Inferior parietal cortex (tissue), 1 donor: ENCODE measurements at regions not wholly inside any gene's neighbourhood (a gene's known extent, or its start where the extent isn't known, plus 50 kb on each side); places are given as distances from the start of the nearest gene placed in this dataset.
A peak's percentile ranks its signal among the peaks of the same experiment; 100 is the strongest.

Experiments used
- DNase-seq: peaks from one replicate; pipeline ENCODE4 v3.0.0-alpha.2; 2016; ENCODE audit errors: extremely low spot score

DNA sequence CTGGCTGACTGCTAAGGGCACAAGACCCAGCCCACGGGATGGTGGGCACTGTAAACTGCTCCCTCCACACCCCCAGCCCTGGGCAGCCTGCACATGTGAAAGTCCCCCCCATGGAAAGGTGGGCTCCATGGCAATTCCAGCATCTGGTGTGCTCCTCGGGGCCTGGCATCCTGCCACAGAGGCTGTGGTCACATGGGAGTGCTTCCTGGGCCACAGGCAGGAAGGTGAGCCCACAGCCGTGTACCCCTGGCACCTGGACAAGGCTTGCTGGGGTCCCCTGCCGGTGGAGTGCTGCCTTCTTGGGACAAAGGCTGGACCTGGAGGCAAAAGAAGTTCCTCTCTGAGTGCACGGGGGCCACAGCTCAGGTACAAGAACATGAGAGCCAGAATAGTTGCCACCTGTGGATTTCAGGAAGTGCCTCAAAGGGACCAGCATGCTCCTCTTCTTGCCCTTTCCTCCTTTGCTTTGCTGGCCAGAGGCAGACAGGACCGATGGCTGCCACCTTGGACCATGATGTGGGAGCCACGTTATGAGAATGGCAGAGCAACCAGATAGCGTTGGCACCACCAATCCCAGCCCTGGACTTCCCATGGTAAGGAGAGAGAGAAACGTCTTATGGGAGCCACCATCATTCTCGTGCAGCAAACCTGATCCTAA, 120.2 kb upstream of the MLN start:
- DNase-seq = no peak

DNA sequence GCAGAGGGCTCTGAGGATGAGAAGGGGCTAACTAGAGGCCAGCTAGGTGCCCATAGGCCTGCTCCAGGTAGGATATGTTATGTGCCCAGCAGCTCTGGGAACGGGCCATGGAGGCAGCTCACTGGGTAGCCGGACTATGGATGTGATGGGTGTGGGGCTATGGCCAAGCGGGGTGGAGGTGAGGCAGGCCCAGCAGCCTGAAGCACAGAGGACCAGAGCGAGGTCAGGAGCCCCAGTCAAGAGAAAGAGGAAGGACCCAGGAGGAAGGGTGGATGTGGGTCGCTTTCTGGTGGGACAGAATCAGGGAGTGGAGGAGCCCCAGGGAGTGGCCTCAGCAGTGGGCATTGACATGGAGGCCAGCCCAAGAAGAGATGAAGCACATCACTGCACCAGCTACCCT, 117.9 kb upstream of the MLN start:
- DNase-seq = no peak

DNA sequence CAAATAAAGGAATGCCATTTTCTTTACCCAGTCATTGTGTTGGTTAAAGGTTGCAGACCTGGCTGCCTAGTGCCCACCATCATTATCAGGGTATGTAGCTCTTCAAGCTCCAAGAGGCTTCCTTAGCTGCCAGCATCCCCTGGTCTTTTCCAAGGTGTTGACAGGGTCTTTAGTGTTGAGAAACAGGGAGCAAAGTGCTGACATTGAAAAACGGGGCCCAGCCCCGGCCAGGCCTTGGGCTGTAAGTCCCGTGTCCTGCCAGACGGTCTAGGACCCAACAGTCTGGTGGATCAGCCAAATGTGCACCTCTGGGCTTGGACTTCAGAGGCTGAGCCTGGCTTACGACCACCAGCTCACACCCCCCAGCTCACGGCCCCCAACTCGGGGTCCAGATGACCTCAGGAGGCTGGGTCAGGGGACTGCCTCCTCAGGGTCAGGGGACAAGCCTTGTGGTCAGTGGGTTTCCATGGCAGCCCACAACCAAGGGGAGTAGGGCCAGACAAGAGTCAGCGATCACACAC, 114.4 kb upstream of the MLN start:
- no peak for DNase-seq

DNA sequence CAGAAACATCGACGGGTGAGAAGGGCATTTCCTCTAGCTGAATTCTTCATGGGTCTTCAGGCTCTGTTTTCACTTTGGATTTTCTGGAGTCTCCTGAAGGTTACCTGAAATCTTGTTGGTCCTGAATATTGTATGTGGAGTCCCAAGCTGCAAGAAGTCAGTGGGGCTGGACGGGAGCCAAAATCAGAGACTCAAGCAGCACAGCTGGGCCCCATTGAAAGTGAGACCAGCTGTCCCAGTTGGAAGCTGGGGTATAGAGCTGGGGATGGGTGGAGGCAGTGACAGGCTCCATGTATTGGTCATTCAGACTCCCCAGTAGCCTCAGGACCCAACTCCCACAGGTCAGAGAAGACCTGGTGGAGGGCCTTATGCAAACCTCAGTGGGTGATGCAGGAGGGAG, 111.3 kb upstream of the MLN start:
- no peak for DNase-seq

DNA sequence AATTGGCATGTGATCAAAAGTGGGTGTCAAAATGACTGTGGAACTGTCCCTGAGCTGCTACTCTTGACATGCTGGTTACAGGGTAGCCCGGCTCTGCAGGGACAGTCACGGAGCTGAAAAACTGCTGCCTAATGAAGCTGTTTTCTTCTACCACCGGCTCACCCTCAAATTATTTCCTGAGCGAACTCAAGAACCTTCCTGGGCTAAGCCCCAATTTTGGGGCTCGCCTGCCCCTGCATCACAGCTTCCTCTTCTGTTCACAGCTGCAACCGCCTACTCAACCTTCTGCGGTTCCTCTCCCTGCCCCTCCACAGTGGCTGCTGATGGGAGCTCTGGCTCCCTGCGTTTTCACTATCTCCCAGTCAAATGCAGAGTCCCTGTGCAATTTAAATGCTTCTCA, 110.8 kb upstream of the MLN start:
- peak; percentile 20 for DNase-seq

DNA sequence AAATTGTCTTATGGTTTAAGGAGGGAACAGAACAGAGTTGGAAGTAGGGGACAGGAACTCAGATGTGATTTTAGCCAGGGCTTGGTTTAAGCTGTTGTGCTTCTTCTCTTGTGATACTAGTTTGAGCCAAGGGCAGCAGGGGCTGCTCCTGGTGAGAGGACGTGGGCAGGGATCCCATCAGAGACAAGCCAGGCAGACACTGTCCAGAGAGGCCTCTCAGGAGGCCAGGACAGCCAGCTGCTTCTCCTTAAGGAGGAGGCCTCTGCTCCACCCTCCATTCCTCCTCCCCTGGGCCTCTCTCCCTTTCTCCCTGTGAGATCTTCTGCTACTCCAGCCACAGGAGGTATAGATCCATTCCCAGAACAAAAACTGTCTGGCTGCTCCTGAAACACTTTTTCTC, 108.4 kb upstream of the MLN start:
- no peak for DNase-seq

DNA sequence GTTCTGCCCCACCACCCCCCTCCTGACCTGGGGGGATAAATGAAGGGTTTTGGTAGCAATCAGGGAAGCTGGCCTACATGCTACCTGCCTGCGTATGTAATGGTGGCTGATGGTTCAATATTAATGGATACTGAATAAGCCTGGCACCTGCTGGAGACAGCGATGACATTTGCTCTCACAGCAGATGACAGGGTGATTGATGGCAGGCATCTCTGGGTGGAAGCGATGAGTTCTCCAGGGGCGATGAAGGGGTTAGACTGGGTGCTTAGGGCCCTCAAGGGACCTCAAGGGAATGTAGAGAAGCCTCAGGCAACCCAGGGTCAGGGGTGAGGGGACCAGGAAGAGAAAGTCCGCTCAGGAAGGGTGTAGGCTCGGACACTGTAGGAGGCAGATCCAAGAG, 107.7 kb upstream of the MLN start:
- DNase-seq = no peak

DNA sequence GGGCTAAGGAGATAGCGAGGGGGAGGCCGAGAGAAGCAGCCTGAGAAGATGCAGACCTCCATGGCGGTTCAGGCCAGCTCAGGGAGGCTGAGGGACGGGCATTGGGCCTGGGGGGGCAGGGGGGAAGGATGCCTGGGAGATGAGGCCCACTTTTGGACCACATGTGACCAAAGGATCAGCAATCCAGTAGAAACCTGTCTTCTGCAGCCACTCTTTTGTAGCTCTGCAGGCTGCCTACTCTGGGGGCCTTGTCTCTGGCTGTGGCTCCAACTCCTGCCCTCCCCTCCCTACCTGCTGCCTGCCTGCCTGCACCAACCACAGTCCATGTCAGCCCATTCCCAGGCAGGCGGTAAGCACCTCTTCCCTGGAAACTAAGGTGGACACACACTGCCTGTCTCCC, 106.8 kb upstream of the MLN start:
- DNase-seq = no peak

DNA sequence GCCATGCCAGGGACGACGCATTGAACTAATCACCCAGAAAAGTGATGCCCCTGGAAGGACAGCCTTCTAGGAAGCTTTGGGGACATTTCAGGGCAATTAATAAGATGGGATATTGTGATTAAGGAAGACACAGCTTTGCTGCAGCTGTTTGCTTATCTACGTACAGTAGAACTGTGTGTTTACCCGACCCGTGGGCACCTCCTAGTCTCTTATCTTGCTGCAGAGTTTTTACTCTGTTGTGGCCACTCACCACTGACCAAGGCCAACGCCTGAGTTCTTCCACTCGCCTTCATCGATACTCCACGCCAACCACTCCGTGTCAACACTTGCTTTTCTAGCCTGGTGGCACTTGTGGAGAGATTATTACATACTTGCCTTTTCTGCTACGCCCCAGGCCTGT, 105.9 kb upstream of the MLN start:
- DNase-seq = no peak

DNA sequence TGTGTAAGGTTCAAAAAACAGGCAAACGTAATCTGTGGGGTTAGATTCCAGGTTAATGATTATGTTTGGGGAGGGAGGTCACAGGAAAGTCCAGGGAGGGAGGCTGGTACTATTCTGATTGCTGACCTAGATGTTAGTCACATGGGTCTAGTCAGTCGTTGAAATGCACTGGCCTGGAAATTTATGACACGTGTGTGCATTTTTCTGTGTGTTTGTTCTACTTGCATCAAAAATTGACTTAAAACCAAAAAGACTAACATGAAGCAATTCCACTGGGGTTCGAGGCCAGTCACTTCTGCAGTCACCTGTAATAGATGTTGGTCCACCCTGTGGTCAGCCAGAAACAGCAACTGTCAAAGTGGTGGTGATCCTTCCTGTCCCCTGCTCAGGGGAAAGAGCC, 104.2 kb upstream of the MLN start:
- no peak for DNase-seq

DNA sequence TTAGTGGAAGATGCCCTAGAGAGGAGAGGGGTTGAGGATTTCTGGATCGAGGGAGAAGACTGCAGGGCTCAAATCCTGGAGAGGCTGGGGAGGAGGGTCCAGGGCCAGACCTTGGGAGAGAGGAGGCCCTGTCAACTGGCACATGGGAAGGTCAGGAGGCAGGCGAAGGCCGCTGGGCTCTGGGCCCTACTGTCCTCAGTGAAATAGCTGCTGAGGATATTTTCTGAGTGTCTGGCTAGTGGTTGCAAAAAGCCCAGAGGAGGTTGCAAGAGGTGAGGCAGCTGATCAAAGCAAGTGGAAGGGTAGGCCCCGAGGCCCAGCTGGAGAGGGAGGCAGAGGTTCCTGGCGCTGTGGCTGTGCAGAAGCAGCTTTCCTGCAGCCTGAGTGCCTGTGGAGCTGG, 103.4 kb upstream of the MLN start:
- no peak for DNase-seq

DNA sequence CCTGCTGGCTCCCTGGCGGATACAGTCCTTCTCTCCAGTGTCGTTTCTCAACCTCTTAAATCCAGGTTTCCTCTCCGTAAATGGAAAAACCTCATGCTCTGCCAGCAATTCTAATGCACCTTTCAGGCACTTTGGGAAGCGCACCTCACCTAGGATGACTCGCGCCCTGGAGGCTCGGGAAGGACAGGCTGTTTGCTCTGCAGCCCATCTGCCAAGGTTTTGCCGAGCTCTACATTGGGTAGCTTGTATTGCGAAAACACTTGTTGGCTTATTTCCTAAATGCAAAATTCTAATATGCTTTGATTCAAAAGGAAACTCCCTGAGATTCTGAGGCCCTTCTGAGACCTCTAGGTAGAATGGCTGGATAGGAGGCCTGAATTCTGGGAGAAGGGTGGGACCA, 102.6 kb upstream of the MLN start:
- DNase-seq = no peak

DNA sequence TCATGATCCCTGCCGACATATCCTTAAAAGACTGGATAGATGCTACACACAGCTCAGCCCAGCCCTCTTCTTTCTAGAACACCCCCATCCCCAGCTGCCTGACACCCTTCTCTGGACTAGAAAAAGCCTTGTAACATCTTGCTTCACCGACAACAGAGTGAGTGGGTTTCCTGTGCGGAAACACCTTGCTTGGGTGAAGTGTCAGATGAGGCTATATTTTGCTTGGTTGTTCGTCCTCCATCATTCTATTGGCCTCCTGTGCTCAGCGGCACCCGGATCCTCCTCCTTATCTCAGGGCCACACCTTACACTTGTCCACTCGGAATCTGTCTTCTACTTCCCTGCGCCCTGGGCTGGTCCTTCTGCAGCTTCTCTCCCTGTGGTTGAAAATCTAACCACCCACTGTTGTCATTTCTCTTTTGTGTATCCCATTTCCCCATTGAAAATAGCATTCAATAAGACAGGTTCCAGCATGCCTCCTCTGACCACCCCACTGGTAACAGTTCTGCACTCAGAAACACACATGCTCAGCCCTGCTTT, 101.3 kb upstream of the MLN start:
- no peak for DNase-seq

DNA sequence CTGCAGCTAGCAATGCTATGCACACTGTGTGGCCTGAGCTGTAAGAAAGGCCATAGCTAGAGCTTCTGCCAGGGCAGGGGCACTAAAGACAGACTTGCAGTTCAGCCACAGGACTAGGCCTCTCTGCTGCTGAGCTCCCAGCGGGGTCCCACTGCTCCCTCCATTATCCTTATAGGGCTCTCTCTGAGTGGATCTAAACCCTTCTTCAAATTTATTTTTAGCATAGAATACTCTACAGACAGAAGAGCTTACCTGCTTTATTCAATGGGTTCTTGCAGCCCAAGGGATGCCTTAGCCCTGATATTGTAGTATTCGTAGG, 100.9 kb upstream of the MLN start:
- no peak for DNase-seq

DNA sequence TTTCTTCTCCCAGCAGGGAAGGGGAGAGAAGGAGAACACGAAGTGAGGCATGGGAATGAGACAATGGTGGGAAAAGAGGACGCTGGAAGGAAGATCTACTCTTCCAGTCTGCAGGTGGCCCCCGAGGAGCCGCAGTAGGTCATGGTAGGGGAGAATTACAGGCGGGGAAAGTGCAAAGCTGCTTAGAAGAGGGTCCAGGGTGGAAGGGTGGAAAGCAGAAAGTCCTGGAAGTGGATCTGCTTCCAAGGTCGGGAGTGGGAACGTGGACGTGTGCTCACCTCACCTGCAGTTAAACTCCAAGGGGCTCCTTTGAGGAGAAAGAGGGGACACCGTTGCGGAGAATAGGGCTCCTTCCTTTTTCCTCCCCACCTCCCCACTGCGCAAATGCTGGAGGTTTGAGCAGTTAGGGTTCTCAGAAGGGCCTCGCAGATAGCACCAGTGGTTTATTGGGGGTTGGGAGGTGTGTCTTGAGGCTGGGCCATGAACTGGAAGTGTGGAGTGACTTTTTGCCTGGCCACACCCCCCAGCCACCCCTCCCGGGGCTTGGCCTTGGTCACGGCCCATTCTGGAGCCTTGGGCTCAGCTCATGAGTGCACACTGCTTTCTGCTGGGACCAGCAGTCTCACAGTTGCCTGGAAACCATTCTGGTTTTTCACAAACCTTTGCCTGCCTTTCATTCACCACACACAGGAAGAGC, 100.4 kb upstream of the MLN start:
- DNase-seq = peak; percentile 12

DNA sequence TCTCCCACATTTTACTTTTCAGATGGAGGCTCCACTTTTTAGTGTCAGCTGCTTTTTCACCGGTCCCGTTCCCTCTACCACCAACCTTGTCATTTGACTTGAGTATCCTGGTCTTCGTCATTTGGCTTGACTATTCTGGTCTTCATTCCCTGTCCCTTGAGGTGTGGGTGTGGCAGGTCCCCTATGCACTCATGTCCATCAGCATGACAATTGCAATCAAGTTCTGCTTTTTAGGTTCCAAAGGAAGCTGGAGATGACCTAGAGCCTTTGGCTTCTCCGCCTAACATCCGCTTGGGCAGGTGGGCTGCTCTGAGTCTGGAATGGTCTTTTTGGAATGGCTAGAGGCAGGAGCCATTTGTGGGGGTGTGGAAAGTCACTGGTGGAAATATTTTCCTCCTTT, 99.8 kb upstream of the MLN start:
- DNase-seq = no peak

DNA sequence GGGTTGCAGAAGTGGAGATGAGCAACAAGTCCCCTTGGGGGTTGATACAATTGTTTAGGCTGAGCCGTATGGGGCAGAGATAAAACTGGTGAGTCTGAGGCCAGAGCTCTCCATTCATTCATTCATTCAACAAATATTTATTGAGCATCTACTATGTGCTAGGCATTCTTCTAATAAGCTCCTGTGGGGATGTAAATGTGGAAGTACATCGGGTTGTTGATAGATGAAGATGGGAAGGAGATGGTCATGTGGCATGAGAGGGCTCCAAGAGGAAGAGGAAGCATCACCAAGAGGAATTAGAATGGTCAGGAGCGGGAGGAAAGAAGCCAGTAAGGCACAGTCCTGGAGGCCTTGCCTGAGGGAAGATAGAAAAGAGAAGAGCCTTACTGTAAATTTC, 98.7 kb upstream of the MLN start:
- DNase-seq = no peak

DNA sequence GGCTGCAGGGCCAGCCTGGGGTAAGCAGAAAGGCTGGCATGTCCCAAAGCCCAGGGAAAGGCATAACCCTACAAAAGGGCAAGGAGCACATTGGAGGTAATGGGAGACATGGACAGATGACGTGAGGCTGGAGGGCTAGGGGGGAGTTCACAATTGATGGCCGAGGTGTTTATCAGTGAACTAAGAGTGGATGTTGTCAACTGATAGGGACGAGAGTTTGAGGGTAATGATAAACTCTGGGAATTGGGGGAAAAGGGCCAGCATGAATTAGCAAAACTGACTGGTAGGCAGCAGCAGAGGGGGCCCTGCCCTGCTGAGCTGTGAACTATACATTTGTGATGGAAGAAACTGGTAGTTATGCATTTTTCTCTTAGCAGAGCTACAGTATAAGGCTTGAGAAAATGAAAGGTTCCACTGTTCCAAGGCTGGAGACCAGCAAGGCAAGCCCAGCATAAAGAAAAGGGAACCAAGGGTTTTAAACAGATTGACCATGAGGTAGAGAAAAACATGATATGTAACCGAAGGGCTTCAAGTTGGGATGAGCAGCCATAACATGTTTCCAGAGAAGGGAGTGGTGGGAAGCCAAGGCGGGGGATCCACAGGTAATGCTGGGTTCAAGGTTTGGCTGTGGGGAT, 98.1 kb upstream of the MLN start:
- DNase-seq = no peak

DNA sequence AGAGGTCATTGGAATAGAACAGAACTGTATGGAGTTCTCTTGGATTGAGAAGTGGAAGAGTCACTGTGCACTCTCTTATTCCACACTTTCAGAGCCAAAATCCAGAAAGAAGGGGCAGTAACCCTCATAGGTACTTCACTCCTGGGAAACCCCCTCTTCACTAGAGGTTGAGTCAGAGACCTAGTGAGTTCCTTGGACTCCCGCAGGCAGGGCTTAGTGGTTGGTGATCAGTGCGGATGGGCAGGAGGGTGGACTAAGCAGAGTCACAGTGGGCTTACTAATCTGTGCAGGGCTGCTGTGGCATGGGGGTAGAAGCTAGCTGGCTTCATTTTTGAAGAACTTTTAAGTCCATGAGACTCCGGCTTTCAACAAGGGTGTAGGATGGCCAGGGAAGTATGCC, 95.0 kb upstream of the MLN start:
- DNase-seq = no peak

DNA sequence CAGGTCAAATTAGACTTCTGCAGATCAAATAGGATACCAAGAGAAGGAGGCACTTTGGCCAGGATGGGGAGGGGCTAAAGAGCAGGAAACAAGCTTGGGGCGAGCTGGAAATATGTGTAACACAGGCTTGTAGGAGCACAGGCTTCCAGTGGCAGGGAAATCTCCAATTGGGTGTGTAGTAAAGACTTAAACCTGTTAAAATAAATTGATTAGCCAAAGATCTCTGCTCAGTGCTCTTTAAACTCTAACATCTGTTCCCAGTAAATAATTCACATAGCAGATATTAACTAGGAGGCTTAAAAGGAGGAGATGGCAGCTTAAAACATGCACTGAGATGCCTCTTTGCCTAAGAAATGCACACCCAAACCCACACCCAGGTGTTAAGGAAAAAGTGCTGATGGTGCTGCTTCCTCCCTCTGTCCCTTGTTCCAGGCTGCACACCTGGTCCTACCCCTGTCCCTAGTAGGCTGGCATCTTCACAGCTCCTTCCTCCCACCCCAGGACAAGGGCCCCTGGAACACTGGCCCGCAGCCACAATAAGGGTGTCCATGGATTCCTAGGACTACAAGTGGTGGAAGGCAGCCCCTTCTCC, 93.5 kb upstream of the MLN start:
- no peak for DNase-seq

DNA sequence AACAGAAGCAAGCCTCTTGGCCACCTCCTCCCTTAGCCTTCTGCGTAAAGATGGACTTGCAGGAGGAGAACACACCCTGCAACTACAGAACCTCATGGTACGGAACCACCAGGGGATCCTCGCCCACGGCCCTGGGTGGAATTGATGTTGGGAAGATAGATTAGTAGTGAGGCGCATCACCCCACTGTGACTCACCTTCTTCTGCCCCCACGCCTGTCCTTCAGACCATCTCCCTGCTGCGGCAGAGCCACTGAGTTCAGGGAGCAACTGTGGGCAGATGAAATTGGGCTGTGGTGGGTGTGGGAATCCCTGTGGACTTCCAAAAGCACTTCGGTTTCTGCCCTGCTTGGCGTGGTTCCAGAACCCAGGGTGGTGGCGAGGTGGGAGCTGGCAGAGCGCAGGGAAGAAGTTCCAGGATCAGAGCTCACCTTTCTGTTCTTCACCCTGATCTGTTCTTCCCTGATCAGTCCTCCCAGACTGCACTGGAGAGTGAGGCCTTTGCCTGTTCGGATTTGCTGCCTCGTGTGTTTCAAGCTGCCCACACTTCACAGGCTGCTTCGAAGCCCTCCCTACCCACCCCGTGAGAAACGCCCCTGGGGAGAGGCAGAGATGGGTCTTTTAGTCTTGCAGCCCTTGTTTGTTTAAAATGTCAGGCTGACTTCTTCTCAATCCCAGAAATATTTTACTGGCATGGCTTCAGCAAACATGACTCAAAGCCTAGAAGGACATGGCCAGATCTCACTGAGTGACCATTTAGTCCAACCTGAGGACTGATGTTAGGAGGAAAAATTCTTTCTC, 92.8 kb upstream of the MLN start:
- DNase-seq = no peak

DNA sequence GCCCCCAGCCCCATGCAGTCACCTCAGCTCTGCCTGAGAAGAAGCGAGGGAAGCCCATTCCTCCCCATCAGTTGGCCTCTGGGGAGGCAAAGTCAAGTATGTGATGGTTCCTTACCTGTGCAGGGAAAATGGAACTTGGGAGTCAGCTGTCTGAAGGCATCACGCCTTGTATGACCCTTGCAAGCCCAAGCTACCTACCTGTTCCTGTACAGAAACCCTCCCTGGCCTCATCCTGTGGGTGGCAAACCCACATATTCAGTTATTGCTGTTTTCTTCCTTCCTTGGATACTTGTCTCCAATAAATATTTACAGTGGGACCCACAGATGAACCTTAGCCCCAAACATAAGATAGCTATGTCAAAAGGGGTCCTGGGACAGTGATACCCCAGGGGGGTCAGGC, 92.2 kb upstream of the MLN start:
- DNase-seq = no peak
